ENCODE measurements at regions not wholly inside any gene's neighbourhood (a gene's known extent, or its start where the extent isn't known, plus 50 kb on each side); places are given as distances from the start of the nearest gene placed in this dataset.

- Mint-ChIP-seq H3K27ac (no peak overlapping the region), H3K9me3 (no peaks in the 10 kb centered on the region), H3K4me3 (no peak overlapping the region), H3K4me1 (no peaks in the 10 kb centered on the region), H3K36me3 (no peaks in the 10 kb centered on the region), H3K27me3 (no peaks in the 10 kb centered on the region)
- DNase-seq (ENCODE audit: low spot score in 2 of 2) (no peak), ATAC-seq (ENCODE audit: low read depth) (no peak)
Measured at GRCh38 chr14:54105898-54106297, 149.3 kb upstream of the BMP4 start.

DNA sequence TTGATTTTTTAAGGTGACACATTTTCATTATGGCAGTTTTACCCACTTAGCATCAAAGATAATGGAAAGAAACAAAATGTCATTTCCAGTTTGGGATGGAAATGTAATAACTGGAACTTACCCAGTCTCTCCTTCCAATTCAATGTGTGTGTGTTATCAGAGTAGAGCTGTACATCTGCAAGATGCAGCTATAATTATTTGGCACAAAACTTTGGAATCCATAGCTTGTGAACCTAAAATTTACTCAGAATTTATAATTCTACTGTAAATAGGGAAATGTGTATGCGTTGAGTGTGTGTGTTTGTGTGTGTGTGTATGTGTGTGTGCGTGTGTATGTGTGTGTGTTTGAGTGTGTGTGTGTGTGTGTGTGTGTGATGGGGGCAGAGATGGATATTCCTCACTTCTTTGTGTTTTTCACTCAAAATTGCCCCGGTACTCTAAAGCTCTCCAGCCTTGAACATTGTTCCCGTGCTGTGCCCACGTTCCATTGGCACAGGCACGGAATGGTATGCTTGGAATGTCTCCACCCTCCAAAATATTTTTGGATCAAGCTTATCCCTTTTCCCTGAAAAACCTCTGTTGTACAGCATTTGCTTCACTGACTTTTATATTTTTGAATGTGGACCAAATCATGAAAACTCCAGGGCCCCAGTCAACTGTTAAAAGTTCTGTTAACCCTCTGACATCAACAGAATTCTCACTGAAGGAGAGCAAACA, 150.2 kb upstream of the BMP4 start:
- Mint-ChIP-seq H3K36me3 (no peaks in the 10 kb centered on the region), H3K9me3 (no peaks in the 10 kb centered on the region), H3K27ac (no peak overlapping the region), H3K27me3 (peaks cover 2% of the 10 kb centered on the region), H3K4me3 (no peak overlapping the region), H3K4me1 (no peaks in the 10 kb centered on the region)
- no peak for DNase-seq (ENCODE audit: low spot score in 2 of 2)
- ATAC-seq (ENCODE audit: low read depth) = no peak

- Mint-ChIP-seq H3K9me3 (no peaks in the 10 kb centered on the region), H3K36me3 (no peaks in the 10 kb centered on the region), H3K27me3 (peaks cover 3% of the 10 kb centered on the region), H3K27ac (no peak overlapping the region), H3K4me3 (no peak overlapping the region), H3K4me1 (no peaks in the 10 kb centered on the region)
- DNase-seq (ENCODE audit: low spot score in 2 of 2) = no peak
- ATAC-seq (ENCODE audit: low read depth) = no peak
Measured at GRCh38 chr14:54108481-54109471, 152.2 kb upstream of the BMP4 start.

DNA sequence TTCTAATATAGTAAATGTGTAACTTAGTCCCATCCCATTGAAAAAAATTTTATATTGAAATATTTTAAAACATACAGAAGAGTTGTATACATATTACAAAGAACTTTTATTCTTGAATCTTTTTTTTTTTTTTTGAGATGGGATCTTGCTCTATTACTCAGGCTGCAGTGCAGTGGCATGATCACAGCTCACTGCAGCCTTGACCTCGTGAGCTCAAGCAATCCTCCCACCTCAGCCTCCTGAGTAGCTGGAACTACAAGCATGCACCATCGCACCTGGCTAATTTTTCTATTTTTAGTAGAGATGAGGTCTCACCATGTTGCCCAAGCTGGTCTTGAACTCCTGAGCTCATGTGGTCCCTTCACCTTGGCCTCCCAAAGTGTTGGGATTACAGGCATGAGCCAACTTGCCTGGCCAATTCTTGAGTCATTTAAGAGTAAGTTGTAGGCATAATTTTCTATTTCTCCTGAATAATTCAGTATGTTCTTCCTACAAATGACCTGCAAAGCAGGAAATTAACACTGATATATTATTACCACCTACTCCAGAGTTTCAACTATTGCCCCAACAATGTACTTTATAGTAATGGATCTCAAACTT, 153.0 kb upstream of the BMP4 start:
- DNase-seq (ENCODE audit: low spot score in 2 of 2) (no peak), ATAC-seq (ENCODE audit: low read depth) (no peak)
- Mint-ChIP-seq H3K36me3 (no peaks in the 10 kb centered on the region), H3K27me3 (peaks cover 3% of the 10 kb centered on the region), H3K9me3 (no peaks in the 10 kb centered on the region), H3K4me1 (no peaks in the 10 kb centered on the region), H3K4me3 (no peak overlapping the region), H3K27ac (no peak overlapping the region)

- Mint-ChIP-seq H3K4me1 (no peaks in the 10 kb centered on the region), H3K36me3 (no peaks in the 10 kb centered on the region), H3K27me3 (peaks cover 3% of the 10 kb centered on the region), H3K4me3 (no peak overlapping the region), H3K27ac (no peak overlapping the region), H3K9me3 (no peaks in the 10 kb centered on the region)
- DNase-seq (ENCODE audit: low spot score in 2 of 2) (no peak), ATAC-seq (ENCODE audit: low read depth) (no peak)
Measured at GRCh38 chr14:54114941-54115340, 158.3 kb upstream of the BMP4 start.

DNA sequence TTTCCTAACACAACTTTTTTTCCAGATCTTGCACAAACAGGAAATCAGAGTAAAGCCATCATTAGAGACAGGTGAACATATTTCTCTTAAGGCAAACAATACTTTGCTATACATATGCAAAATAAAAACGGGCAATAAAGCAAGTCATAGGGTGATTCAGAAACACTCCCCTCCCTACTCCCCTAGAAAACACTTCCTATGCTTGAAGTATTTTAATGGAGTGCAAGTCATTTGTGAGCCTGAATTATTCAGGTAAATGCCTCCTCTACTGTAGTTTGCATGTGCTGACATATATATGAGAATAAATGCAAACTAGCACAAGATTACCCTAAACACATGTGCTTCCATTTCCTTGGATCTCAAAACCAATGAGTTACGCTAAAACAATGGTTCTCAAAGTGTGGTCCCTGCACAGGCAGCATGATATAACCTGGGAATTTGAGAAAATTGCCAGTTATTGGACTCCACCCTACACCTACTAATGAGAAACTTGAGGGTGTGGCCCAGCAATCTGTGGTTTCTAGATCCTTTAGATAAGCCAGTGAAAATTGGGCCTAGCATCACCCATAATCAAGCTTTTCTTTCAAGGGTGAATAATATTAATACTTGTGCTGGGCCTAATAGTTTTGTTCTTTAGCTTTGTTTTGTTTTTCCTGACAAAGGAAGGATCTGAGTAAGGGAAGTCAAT, 159.7 kb upstream of the BMP4 start:
- peaks cover 3% of the 10 kb centered on the region for H3K27me3 Mint-ChIP-seq
- no peaks in the 10 kb centered on the region for H3K36me3 Mint-ChIP-seq

GRCh38 chr14:54116972-54117371, 160.3 kb upstream of the BMP4 start:
- DNase-seq (ENCODE audit: low spot score in 2 of 2) (no peak), ATAC-seq (ENCODE audit: low read depth) (no peak)
- Mint-ChIP-seq H3K4me1 (no peaks in the 10 kb centered on the region), H3K27ac (no peak overlapping the region), H3K27me3 (no peaks in the 10 kb centered on the region), H3K36me3 (no peaks in the 10 kb centered on the region), H3K9me3 (no peaks in the 10 kb centered on the region), H3K4me3 (no peak overlapping the region)

More for the DNA sequence above, 159.7 kb upstream of the BMP4 start:
- ATAC-seq (ENCODE audit: low read depth) (no peak), DNase-seq (ENCODE audit: low spot score in 2 of 2) (no peak)
- H3K9me3 Mint-ChIP-seq = no peaks in the 10 kb centered on the region
- no peak overlapping the region for H3K4me3 Mint-ChIP-seq
- H3K27ac Mint-ChIP-seq = no peak overlapping the region
- no peaks in the 10 kb centered on the region for H3K4me1 Mint-ChIP-seq

DNA sequence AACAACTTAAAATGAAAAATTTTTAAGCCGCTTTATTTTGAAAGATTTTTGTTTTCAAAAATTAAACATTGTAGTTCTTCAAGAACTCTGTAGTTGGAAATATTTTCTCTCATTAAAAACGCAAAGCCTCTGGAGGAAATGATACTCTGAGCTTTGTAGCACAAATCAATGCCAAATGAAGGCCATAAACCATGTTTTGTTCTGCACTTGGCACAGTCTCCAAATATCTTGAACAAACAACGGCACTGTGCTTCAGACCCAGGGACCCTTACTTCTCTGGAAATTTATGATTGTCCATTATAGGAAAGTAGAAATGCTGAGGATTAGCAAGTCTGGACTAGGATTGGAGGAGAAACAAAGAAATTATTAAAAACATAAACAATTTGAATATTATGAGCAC, 160.8 kb upstream of the BMP4 start:
- Mint-ChIP-seq H3K4me3 (no peak overlapping the region), H3K27me3 (no peaks in the 10 kb centered on the region), H3K9me3 (no peaks in the 10 kb centered on the region), H3K27ac (no peak overlapping the region), H3K36me3 (no peaks in the 10 kb centered on the region), H3K4me1 (no peaks in the 10 kb centered on the region)
- no peak for DNase-seq (ENCODE audit: low spot score in 2 of 2)
- ATAC-seq (ENCODE audit: low read depth) = no peak

DNA sequence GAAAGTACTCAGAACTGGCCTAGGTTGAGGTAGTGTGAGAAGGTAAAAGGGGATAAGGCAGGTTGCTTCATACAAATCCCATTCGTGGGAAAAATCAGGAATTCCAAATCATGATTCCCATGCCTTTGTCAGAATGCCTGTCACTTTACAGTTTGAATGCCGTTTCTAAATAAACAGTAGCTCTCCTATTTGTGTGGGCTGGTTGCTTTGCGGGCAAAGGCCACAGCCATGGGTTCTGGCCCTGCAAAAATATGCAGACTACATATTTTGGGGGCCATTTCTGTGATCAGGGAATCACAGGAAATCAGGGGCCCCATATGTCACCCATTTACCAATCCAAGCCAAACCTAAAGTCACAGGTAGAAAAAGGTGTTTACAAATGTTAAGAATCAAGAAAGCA, 161.3 kb upstream of the BMP4 start:
- H3K4me1 Mint-ChIP-seq = no peaks in the 10 kb centered on the region
- ATAC-seq (ENCODE audit: low read depth) (no peak), DNase-seq (ENCODE audit: low spot score in 2 of 2) (no peak)
- H3K36me3 Mint-ChIP-seq = no peaks in the 10 kb centered on the region
- no peak overlapping the region for H3K27ac Mint-ChIP-seq
- H3K4me3 Mint-ChIP-seq = no peak overlapping the region
- H3K27me3 Mint-ChIP-seq = no peaks in the 10 kb centered on the region
- H3K9me3 Mint-ChIP-seq = no peaks in the 10 kb centered on the region

DNA sequence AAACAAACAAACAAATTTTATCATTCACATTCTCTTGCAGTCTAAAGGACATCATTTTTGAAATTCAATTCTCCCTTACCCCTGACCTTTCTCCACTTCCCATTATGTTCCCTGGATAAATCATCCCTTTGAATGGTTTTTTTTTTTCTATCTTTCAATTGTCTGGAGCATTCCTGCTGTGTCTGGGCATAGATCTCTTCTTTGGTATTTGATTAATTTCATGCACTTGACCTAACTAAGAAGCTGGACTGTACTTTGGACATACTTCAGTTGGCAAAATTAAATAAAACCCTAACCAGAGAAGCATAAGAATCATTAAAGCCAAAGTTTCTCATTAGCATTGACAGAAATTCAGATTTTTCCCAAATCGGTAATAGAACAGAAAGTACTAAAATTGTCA, 163.6 kb upstream of the BMP4 start:
- Mint-ChIP-seq H3K27ac (no peak overlapping the region), H3K9me3 (peaks cover 2% of the 10 kb centered on the region), H3K27me3 (peaks cover 1% of the 10 kb centered on the region), H3K36me3 (no peaks in the 10 kb centered on the region), H3K4me1 (no peaks in the 10 kb centered on the region), H3K4me3 (no peak overlapping the region)
- ATAC-seq (ENCODE audit: low read depth) = no peak
- DNase-seq (ENCODE audit: low spot score in 2 of 2) = no peak

DNA sequence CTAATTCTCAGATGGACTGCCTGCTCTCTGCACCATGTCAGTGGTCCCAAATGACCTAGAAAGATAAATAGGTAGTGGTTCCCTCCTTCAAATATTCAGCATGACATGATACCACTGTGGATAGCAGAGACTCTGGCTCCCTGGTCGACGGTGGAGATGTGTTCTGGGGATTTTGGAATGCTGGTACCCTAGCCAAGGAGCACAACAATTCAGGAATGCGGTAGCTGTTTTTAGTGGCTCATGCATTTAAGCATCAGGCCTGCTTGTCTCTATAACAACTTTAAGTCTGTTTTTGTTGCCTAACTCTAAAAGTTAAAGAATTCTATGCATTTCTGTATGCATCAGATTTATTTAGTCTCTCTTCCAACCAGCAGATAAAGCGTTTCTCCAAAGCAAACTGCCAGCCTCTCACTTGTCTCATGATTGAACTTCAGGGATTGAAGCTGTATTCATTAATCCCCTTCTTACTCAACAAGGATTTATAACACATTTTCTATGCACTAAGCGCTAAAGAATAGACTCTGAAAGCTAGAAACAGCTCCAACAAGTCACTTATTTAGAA, 164.9 kb upstream of the BMP4 start:
- H3K36me3 Mint-ChIP-seq = no peaks in the 10 kb centered on the region
- ATAC-seq (ENCODE audit: low read depth) (no peak), DNase-seq (ENCODE audit: low spot score in 2 of 2) (no peak)
- H3K4me3 Mint-ChIP-seq = no peak overlapping the region
- H3K27ac Mint-ChIP-seq = no peak overlapping the region
- peaks cover 1% of the 10 kb centered on the region for H3K27me3 Mint-ChIP-seq
- peaks cover 2% of the 10 kb centered on the region for H3K9me3 Mint-ChIP-seq
- H3K4me1 Mint-ChIP-seq = no peaks in the 10 kb centered on the region

GRCh38 chr14:54123841-54124240, 167.2 kb upstream of the BMP4 start:
- Mint-ChIP-seq H3K4me1 (no peaks in the 10 kb centered on the region), H3K27ac (no peak overlapping the region), H3K36me3 (no peaks in the 10 kb centered on the region), H3K4me3 (no peak overlapping the region), H3K9me3 (peaks cover 2% of the 10 kb centered on the region), H3K27me3 (peaks cover 7% of the 10 kb centered on the region)
- DNase-seq (ENCODE audit: low spot score in 2 of 2) (no peak), ATAC-seq (ENCODE audit: low read depth) (no peak)

DNA sequence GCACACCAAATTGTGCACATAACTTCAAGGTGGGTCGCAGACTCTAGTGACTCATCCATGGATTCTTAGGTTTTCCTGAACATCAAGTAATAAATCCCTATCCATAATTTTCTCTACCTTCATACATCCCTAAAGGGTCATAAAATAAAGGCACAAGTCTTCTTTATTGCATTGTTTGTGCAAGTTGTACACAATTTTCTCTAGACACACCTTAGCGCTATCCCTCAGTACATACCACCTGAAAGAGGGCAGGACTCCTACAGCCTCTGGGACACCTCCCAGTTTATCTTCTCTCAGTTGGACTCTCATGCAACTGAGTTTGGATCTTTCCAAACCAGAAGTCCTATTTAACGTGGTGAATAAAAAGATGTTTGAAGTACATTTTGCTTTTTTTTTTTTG, 168.5 kb upstream of the BMP4 start:
- ATAC-seq (ENCODE audit: low read depth) = no peak
- Mint-ChIP-seq H3K4me3 (no peak overlapping the region), H3K27me3 (peaks cover 7% of the 10 kb centered on the region), H3K9me3 (peaks cover 2% of the 10 kb centered on the region), H3K4me1 (no peaks in the 10 kb centered on the region), H3K36me3 (no peaks in the 10 kb centered on the region), H3K27ac (no peak overlapping the region)
- no peak for DNase-seq (ENCODE audit: low spot score in 2 of 2)
